Liver (tissue), 7 donors: ENCODE measurements at regions not wholly inside any gene's neighbourhood (a gene's known extent, or its start where the extent isn't known, plus 50 kb on each side); places are given as distances from the start of the nearest gene placed in this dataset.

Source experiments
- DNase-seq: peaks from one replicate; pipeline ENCODE4 v3.0.0-alpha.2; 2017; ENCODE audit warnings: low spot score
- H3K27ac ChIP-seq, 2 donors: one replicate each; pipeline ENCODE4 v1.7.0; 2013; ENCODE audit warnings: inconsistent platforms in 2 of 2, low read length in 2 of 2, control low read depth in 1 of 2, low read depth in 1 of 2, mild to moderate bottlenecking in 1 of 2
- H3K27me3 ChIP-seq, 4 donors: one replicate each; pipeline versions ENCODE4 v1.6.1 to v1.7.0; 2013; ENCODE audit warnings: low read length in 3 of 4, inconsistent platforms in 1 of 4, mild to moderate bottlenecking in 1 of 4, moderate library complexity in 1 of 4; ENCODE audit not compliant: control insufficient read depth in 4 of 4, insufficient read depth in 4 of 4
- H3K36me3 ChIP-seq, 4 donors: one replicate each; pipeline versions ENCODE4 v1.6.1 to v1.7.0; 2013; ENCODE audit warnings: low read length in 3 of 4, mild to moderate bottlenecking in 3 of 4, low read depth in 1 of 4, moderate library complexity in 1 of 4; ENCODE audit not compliant: control insufficient read depth in 4 of 4, insufficient read depth in 3 of 4
- H3K4me1 ChIP-seq, 4 donors: one replicate each; pipeline versions ENCODE4 v1.6.1 to v1.7.0; 2013; ENCODE audit warnings: low read length in 3 of 4, mild to moderate bottlenecking in 3 of 4, moderate library complexity in 1 of 4; ENCODE audit not compliant: control insufficient read depth in 4 of 4, insufficient read depth in 4 of 4
- H3K4me3 ChIP-seq, 3 donors: one replicate each; pipeline versions ENCODE4 v1.6.1 to v1.7.0; 2013; ENCODE audit warnings: low read length in 3 of 3, control low read depth in 1 of 3, low read depth in 1 of 3, mild to moderate bottlenecking in 1 of 3
- H3K9ac ChIP-seq, 2 donors: one replicate each; pipeline ENCODE4 v1.7.0; 2013; ENCODE audit warnings: low read length in 2 of 2, mild to moderate bottlenecking in 2 of 2, moderate library complexity in 2 of 2, control low read depth in 1 of 2, low read depth in 1 of 2
- H3K9me3 ChIP-seq, 4 donors: one replicate each; pipeline versions ENCODE4 v1.6.1 to v1.7.0; 2013; ENCODE audit warnings: low read length in 3 of 4; ENCODE audit not compliant: control insufficient read depth in 4 of 4
- ATF3 ChIP-seq: IDR thresholded peaks from 2 replicates; pipeline ENCODE4 v1.6.1; 2016; ENCODE audit warnings: antibody characterized with exemption
- EGR1 ChIP-seq, 2 donors: IDR thresholded peaks; 2 replicates each; pipeline ENCODE4 v1.6.1; 2016 to 2018; ENCODE audit warnings: antibody characterized with exemption in 2 of 2, low read depth in 2 of 2
- FOXA1 ChIP-seq: IDR thresholded peaks from 2 replicates; pipeline ENCODE4 v1.6.1; 2016; ENCODE audit warnings: antibody characterized with exemption
- FOXA2 ChIP-seq: IDR thresholded peaks from 2 replicates; pipeline ENCODE4 v1.6.1; 2016; ENCODE audit warnings: antibody characterized with exemption
- GABPA ChIP-seq, 2 donors: IDR thresholded peaks in 1 of 2; conservative IDR thresholded peaks in 1 of 2; 2 replicates each; pipeline ENCODE4 v1.6.1; 2016; ENCODE audit warnings: antibody characterized with exemption in 2 of 2, mild to moderate bottlenecking in 1 of 2, moderate library complexity in 1 of 2
- HNF4A ChIP-seq, 2 donors: conservative IDR thresholded peaks; 2 replicates each; pipeline ENCODE4 v1.6.1; 2016; ENCODE audit warnings: antibody characterized with exemption in 2 of 2, mild to moderate bottlenecking in 2 of 2
- HNF4G ChIP-seq: IDR thresholded peaks from 2 replicates; pipeline ENCODE4 v1.6.1; 2016; ENCODE audit warnings: antibody characterized with exemption
- JUND ChIP-seq, 2 donors: IDR thresholded peaks; 2 replicates each; pipeline ENCODE4 v1.6.1; 2016; ENCODE audit warnings: antibody characterized with exemption in 2 of 2
- MAX ChIP-seq: IDR thresholded peaks from 2 replicates; pipeline ENCODE4 v1.6.1; 2016; ENCODE audit warnings: antibody characterized with exemption
- NR2F2 ChIP-seq: IDR thresholded peaks from 2 replicates; pipeline ENCODE4 v1.6.1; 2016; ENCODE audit warnings: antibody characterized with exemption
- RAD21 ChIP-seq, 2 donors: IDR thresholded peaks; 2 replicates each; pipeline ENCODE4 v1.6.1; 2016; ENCODE audit warnings: antibody characterized with exemption in 2 of 2, mild to moderate bottlenecking in 2 of 2
- REST ChIP-seq: IDR thresholded peaks from 2 replicates; pipeline ENCODE4 v1.6.1; 2016; ENCODE audit warnings: antibody characterized with exemption, mild to moderate bottlenecking
- RXRA ChIP-seq, 2 donors: IDR thresholded peaks; 2 replicates each; pipeline ENCODE4 v1.6.1; 2017 to 2018; ENCODE audit warnings: antibody characterized with exemption in 2 of 2, mild to moderate bottlenecking in 1 of 2
- SP1 ChIP-seq: IDR thresholded peaks from 2 replicates; pipeline ENCODE4 v1.6.1; 2018; ENCODE audit warnings: antibody characterized with exemption, mild to moderate bottlenecking
- TAF1 ChIP-seq: conservative IDR thresholded peaks from 2 replicates; pipeline ENCODE4 v1.6.1; 2016; ENCODE audit warnings: antibody characterized with exemption, mild to moderate bottlenecking
- YY1 ChIP-seq: IDR thresholded peaks from 2 replicates; pipeline ENCODE4 v1.6.1; 2016; ENCODE audit warnings: antibody characterized with exemption, mild to moderate bottlenecking
- ZBTB33 ChIP-seq: IDR thresholded peaks from 2 replicates; pipeline ENCODE4 v1.6.1; 2016; ENCODE audit warnings: antibody characterized with exemption
- WGBS: extraction: QIAGEN DNeasy Blood & Tissue Kit; methylation state at CpG from one replicate; pipeline ENCODE4 v1.1.7; 2013; 5-methylcytosine and 5-hydroxymethylcytosine counted together
- donor health status: healthy.
- donor health status: healthy.
- donor health status: healthy.
- donor health status: healthy.

GRCh38 chr3:103166890-103167289 lies 732.1 kb downstream of the ZPLD1 start:
- Histone ChIP-seq H3K27me3 (no peaks in the 10 kb centered on the region), H3K36me3 (no peaks in the 10 kb centered on the region), H3K4me3 (no peak overlapping the region), H3K27ac (no peak overlapping the region), H3K9ac (no peak overlapping the region), H3K4me1 (no peaks in the 10 kb centered on the region), H3K9me3 (no peaks in the 10 kb centered on the region)
- TF ChIP-seq HNF4A (conservative IDR thresholded peaks at IDR 0.05) (no peak), TAF1 (no peak), EGR1 (IDR thresholded peaks at IDR 0.05; ENCODE audit: low read depth in 2 of 2) (no peak), REST (no peak), YY1 (no peak), RAD21 (IDR thresholded peaks at IDR 0.05) (no peak), JUND (IDR thresholded peaks at IDR 0.05) (no peak), GABPA (IDR thresholded peaks at IDR 0.05 in 1 of 2, conservative IDR thresholded peaks at IDR 0.05 in 1 of 2) (no peak), RXRA (IDR thresholded peaks at IDR 0.05) (no peak), MAX (no peak), FOXA2 (no peak), HNF4G (no peak), ZBTB33 (no peak), ATF3 (no peak), FOXA1 (no peak), NR2F2 (no peak), SP1 (no peak)
- 91% methylated on average over 13 of the region's 13 CpGs for WGBS
- no peak for DNase-seq

DNA sequence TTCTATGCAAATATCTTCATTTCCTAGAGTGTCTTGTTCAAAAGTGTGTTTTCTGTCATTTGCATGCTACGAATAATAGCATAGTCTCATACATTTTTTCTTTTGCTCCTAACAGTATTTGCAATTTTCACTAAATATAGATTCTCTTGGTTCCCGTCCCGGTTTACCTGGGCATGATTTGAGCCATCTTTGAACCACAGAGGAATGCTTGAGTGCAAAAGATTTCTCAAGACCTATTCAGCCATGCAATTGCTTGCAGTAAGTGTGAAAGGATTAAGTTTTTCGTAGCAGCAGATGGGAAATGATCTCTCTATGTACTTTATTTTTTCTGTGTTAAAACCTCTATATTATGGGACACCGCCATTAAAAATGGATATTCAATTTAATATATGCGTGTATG lies 733.0 kb downstream of the ZPLD1 start:
- no peak for DNase-seq
- Histone ChIP-seq H3K4me3 (no peak overlapping the region), H3K27me3 (no peaks in the 10 kb centered on the region), H3K9me3 (no peaks in the 10 kb centered on the region), H3K36me3 (no peaks in the 10 kb centered on the region), H3K27ac (no peak overlapping the region), H3K4me1 (no peaks in the 10 kb centered on the region), H3K9ac (no peak overlapping the region)
- 87% methylated on average over 6 of the region's 6 CpGs for WGBS
- TF ChIP-seq REST, result no peak
- TF ChIP-seq FOXA1, result no peak
- no peak for TF ChIP-seq ATF3
